ENCODE measurements at regions not wholly inside any gene's neighbourhood (a gene's known extent, or its start where the extent isn't known, plus 50 kb on each side); places are given as distances from the start of the nearest gene placed in this dataset.
A peak's percentile ranks its signal among the peaks of the same experiment; 100 is the strongest.

DNA sequence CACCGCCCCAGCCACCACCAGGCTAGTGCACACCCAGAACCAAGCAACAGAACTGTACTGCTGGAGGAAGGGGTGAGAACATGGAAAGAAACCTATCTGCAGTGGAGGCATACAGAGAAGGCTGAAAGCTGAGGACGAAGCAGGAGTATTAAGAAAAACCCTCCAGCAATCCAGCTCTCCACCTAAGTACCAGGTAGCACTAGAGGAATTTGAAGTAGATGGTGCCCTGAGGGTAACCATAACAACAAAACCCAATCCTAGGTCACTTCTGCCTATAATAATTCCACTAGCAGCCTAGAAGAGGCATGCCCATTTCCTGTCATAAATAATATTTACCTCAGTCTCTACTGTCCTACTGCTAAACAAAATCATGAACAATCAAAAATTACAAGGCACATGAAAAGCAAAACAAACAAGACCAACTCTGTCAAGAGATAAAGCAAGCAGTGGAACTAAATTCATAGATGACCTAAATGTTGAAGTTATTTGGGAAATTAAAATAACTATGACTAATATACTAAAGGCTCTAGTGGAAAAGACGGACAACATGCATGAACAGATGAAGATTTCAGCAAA, 51.1 kb downstream of the HYCC1 start:
- DNase-seq (ENCODE audit: low spot score) = no peak

DNA sequence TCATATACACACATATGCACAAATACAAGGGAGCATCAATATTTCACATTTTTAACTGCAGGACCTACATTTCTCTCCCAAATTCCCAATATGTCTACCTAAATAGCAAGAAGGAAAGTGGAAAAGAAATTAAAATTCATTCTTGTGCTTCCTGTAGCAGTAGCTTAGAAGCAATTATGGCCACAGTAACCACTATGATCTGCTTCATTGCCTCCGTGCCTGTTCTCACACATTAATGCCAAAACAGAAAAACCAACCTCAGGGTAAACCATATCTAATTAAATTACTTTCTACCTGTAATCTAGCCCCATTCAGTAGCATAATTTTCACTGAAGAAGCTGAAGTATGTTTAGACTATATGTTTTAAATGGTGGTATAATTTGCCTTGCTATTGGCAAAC, 55.2 kb downstream of the HYCC1 start:
- DNase-seq (ENCODE audit: low spot score) = no peak

DNA sequence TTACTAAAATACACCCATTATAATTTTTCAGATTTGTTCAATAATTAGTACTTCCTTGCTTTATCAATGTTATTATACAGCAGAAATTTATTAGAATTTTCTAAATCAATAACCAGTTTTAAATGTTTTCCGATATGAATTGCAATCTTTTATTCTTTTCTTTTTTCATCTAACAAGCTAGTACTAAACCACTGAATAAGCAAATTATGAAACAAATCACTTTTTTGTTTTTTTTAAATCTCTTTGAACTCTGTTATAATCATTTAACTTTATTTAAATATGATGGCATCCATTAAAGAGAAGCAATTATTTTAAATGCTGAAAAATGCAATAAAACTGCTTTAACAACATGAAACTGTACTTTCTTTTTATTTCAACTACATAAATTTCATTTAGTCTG, 59.7 kb downstream of the HYCC1 start:
- DNase-seq (ENCODE audit: low spot score) = no peak

DNA sequence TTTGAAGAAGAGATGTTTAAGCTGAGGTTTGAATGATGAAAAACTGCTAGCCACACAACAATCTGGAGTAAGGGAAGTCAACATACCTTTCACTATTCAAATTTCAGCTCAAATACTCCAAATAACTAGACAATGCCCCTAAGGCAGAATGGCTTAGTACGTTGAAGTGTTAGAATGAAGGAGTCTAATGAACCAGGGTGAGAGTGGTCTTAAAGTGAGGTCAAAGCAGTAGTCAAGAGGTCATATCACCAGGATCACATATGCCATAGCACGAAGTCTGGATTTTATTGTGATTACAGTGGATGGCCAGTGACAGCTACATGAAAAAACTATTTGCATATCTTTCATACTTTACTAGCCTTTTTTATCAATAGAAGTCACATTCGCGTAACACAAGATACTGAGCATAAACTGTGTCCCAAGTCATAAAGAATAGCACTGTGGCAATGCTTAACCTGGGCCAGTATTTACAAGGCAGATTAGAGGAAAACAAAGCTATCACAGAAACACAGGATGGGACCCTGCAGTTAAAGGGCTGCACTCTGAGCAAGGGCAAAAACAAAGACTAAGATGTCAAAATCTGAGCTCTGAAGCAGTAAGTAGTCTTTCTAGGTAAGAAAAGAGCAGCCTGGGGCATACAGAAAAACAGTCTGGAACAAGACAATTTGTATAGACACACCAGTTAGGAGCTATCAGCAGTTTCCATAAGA, 61.5 kb downstream of the HYCC1 start:
- no peak for DNase-seq (ENCODE audit: low spot score)

DNA sequence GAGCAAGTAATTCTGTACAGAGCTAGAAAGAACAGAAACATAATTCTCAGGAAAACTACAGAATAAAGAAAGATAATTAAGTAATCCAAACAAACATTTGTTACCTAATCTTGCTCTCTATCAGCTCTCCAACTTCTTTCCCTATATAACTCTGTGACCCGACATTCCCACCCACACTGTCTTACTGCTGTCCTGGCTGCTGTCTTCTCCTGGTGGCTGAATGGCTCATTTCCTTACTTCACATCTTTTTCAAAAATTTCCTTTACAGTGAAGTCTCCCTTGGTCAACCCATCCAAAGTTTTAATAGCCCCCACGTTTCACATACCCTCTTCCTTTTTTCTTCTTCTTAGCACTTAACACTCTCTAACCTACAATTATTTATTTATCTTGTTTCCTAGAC, 64.0 kb downstream of the HYCC1 start:
- no peak for DNase-seq (ENCODE audit: low spot score)

DNA sequence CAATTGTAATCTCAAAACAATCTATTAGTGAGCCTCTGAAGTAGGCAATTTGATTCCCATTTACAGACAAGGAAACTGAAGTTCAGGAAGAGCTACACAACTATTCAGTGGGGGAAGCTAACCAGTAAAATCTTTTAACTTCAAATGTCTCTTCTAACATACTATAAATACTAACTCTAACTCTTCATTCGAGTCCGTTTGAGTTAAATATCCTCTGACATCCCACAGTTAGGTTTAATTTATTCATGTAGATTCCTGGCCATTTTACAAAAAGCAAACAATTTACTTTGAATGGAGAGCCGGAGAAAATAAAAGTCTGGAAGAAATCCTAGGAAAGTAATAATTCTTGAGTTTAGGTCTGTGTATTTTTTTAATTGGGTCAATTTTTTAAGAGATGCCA, 64.7 kb downstream of the HYCC1 start:
- DNase-seq (ENCODE audit: low spot score) = no peak

DNA sequence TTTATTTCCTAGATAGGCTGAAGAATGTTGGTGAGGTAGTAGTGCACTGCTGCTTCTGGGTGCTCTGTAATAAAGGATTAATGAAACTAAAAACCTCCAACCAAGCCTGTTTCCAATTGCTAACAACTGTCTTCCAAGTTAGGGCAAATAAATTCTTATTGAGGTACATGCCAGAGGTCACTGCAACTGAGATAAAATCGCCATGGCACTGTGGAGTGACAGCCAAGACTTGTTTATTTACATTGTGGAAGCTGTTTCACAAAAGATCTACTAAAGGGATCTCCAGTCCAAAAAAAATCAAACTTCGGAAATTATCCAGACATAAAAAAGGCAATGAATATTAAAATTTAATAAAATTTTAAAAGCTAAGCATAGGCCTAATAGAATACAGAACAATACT, 65.2 kb downstream of the HYCC1 start:
- DNase-seq (ENCODE audit: low spot score) = no peak

DNA sequence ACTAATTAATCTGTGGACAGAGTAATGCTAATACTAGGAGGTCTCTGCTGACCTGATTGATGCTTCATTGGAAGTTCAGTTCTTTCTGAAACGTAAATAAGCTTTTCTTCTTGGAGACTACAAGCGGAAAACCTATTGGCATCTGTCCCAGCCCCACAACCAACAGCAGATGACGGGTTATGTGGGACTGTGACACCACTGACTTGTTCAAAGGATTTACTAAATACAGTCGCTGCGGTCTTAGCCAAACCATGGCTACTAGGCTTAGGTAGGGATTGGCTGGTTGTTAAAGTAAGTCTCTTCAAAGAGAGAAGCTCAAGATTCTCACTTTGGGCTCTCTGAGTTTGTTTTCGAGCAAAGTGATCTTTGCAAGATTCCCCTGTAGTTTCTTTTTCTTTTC, 68.3 kb downstream of the HYCC1 start:
- peak; percentile 7 for DNase-seq (ENCODE audit: low spot score)

DNA sequence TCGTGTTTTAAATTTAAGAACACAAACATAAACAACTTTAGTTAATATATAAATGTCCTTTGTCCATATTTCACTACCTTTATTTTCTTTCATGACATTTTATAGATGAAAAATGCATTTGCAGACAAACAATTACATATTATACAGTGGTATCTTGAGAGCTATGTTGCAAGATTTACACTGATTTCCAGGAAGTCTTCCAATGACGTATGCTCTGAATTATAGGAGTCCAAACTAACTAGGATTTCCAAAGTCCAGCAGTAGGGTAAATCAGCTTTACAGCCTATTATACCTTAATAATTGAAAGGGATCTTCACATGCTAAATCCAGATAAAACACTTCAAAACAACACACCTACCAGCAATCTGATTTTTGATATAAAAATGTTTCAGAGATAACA, 69.4 kb downstream of the HYCC1 start:
- DNase-seq (ENCODE audit: low spot score) = no peak

DNA sequence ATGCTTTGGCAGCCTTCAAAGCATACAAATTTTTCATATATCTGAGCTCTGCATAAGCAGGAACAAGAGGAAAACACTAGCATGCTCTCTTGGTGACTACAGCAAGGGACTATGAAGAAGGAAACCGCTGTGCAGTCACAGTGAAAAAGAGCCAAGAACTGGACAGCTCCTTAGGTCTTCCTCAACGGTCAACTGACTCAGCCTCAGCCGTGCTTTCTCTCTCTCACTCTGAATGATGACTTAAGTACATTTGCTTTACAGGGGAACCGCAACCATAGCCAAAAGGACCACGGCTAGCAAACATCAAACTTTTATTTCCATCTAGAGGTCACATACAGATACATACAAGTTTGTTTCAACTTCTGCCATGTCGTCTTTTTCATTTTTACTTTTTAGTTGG, 69.9 kb downstream of the HYCC1 start:
- DNase-seq (ENCODE audit: low spot score) = no peak

DNA sequence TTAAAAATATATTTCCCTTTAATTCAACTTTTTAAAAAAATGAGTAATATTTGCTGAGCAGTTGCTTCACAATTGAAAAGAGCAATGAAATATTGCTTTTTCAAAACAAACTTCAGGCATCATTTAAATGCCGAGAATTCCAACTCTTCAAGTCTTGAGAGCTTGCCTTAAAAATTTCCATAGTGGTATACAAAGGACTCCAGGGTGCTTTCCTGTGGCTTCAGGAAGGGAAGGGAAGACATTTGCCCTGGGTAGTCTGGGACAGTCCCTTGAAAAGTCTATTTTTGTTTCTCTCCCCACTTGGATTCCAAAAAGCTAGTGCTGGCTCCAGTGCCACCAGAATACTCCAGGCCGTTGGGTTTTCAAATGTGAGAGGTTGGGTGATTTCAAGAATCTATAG, 71.7 kb downstream of the HYCC1 start:
- DNase-seq (ENCODE audit: low spot score) = no peak

DNA sequence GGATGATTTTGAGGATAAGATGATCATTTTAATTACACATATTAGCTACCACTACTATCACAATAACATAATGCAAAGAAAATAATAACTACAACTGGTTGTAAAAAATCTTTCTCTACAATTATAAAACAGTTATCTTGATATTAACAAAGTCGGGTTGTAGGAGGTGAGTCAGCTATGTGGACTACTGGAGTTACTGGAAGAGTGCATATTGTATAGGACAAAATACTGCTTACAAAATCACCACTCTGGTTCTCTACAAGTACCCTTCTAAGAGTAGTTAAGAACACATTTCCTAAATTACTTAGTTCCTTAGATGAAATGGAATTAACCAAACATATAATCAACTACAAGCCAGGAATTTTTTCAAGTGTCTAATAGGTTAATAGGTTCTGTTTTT, 74.1 kb downstream of the HYCC1 start:
- no peak for DNase-seq (ENCODE audit: low spot score)

DNA sequence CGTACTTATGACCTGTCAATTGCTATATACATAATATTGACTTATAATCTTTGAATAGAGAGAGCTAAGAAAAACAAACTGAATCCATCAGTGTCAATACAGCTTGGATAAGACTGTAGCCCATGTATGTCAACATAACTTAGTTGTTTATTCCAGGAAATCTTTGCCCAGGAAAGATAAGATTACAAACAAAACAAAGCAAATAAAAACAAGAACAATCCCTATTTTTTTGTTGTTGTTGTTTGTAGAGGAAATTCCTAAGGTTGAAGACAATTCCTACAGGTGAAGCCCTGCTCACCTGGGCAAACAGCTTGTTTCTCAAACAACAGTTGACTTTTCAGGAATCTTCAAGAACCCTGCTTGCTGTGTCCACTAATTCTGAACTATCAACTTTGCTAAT, 76.0 kb downstream of the HYCC1 start:
- DNase-seq (ENCODE audit: low spot score) = no peak

DNA sequence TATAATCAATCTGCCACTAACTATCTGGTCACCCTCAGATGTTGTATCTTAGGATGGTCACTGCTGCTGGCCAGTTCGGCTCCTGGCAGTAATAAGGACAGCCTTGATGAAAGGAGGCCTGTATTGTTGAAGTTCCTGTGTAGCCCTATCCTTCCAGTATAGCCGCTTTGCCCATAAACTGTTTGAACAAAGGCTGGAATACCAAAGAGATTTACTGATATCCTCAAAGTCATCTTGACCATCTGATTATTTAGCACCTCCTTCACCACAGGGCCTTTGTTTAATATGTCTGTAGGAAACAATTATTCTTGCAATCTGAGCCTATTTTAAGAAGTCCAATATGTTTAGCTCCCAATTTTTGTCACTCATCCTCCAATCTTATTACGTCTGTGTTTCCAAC, 77.7 kb downstream of the HYCC1 start:
- DNase-seq (ENCODE audit: low spot score) = no peak

DNA sequence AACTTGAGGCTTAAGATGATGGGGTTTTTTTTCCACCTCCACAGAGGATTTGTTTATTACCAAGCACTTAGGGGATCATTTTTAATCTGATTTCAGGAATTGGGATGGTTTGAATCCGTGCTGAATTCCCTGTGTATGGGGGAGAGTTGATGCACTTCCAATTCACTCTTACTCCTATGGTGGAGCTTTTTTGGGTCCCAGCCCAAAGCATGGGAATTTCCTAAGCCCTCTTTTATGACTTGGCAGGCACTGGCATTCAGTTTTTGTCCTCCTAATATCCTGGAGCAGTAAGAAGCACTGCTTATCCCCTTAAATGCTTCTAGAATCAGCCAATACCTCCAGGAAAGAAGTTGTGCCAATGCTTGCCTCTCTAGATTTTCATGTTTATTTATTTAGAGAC, 78.7 kb downstream of the HYCC1 start:
- DNase-seq (ENCODE audit: low spot score) = no peak

DNA sequence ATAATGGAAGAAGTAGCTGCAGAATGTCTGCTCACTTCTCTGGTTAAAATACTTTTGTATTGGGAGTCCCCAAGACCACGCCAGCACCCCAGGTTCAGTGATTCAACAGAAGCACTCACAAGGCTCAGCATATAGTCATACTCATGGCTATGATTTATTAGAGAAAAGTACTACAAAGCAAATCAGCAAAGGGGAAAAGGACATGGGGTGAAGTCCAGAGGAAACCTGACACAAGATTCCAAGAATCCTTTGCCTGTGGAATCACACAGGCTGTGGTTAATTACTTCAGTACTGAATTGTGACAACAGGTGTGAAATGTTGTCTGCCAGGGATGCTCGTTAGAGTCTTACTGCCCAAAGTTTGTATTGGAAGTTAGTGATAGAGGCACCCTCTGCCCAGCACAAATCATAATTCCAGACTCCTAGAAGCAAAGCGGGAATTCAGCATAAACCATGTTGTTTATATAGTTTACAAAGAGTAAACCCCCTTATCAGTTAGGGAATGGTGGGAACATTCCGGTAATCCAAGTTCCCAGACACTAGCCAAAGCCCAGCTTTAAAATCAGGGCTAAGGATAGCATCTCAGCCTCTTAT, 79.4 kb downstream of the HYCC1 start:
- DNase-seq (ENCODE audit: low spot score) = no peak

DNA sequence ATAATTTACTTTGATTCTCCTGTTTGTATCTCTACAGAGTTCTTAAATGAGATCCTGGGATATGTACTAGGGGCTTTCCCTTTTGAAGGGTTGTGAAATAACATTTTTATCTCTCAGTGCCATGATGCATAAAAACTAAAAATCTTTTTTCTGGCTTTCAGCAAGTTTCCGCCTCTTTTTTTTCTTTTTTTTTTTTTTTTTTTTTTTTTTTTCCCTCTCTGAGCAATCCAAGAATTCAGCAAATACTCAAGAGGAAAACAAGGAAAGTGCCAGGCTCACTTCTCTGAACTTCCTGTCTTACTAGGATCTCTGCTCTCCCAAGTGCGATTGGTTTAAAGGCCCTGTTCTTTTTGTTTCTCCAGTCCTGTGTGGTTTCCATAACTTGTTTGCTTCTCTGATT, 79.9 kb downstream of the HYCC1 start:
- DNase-seq (ENCODE audit: low spot score) = no peak

DNA sequence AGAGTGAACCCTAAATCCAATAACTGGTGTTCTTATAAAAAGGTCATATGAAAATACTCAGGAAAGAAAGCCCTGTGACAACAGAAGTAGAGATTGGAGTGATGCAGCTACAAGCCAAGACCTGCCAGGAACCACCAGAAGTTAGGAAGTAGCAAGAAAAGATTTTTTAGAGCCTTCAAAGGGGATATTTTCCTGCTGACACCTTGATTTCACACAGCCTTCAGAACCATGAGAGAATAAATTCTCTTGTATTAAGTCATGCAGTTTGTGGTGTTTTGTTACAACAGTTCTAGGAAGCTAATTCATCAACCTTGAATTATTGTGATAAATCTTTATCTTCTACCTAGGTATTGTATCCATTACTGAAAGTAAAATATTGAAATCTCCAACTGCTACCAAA, 81.0 kb downstream of the HYCC1 start:
- DNase-seq (ENCODE audit: low spot score) = no peak

DNA sequence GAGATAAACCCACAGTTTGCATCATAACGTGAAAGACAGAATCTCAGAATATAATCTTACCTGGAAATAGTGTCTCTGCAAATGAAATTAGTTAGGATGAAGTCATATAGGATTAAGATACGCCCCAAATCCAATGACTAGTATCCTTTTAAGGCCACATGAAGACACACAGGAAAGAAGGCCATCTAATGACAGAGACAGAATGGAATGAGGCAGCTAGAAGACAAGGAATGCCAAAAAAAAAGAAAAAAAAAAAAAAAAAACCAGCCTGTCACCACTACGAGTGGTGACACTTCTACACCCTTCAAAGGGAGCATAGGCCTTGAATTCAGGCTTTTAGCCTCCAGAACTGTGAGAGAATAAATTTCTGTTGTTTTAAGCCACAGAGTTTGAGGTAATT, 82.9 kb downstream of the HYCC1 start:
- no peak for DNase-seq (ENCODE audit: low spot score)

DNA sequence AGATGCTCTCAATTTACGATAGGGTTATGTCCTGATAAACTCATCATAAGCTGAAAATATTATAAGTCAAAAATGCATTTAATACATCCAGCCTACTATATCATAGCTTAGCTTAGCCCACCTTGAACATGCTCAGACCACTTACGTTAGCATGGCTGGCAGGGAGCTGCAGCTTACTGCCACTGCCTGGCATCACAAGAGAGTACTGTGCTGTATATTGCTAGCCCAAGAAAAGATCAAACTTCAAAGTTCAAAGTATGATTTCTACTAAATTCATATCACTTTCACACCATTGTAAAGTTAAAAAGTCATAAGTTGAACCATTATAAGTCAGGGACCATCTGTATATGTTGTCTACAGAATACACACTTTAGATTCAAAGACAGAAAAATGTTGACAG, 91.6 kb downstream of the HYCC1 start:
- DNase-seq (ENCODE audit: low spot score) = no peak

DNA sequence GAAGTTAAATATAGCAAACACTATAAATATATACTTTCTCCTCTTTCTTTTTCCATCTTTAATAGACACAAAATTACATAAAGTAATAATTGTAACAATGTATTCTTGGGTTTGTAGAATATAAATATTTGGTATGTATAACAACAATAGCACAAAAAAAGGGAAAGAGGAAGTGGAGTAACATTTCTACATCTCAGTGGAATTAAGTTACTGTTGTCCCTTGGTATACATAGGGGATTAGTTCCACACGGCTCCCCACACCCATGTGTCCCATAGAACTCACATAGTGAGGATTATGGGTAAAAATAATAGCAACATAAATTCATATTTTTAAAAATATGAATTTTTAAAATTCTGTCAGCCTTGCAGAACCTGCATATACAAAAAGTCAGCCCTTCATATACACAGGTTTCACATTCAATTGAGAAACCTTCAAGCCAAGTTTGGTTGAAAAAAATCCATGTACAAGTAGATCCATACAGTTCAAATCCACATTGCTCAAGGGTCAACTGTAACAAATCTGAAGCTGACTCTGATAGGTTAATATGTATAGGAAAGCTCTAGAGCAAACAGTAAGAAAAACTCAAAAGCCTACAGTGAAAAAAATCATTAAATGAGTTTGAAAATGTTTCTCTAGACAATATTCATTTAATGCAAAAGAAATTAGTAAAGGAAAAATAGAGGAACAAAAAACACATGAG, 92.4 kb downstream of the HYCC1 start:
- no peak for DNase-seq (ENCODE audit: low spot score)

DNA sequence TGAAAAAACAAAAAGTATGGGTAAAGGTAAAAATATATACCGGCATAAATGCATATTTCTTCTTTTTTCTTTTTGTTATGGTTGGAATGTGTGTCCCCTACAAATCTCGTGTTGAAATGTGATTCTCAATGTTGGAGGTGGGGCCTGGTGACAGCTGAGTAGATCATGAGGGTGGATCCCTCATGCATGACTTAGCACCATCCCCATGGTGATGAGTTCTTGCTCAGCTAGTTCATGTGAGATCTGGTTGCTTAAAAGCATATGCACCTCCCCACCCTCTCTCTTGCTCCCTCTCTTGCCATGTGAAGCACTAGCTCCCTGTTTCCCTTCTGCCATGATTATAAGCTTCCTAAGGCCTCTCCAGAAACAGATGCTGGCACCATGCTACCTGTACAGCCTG, 93.3 kb downstream of the HYCC1 start:
- no peak for DNase-seq (ENCODE audit: low spot score)

DNA sequence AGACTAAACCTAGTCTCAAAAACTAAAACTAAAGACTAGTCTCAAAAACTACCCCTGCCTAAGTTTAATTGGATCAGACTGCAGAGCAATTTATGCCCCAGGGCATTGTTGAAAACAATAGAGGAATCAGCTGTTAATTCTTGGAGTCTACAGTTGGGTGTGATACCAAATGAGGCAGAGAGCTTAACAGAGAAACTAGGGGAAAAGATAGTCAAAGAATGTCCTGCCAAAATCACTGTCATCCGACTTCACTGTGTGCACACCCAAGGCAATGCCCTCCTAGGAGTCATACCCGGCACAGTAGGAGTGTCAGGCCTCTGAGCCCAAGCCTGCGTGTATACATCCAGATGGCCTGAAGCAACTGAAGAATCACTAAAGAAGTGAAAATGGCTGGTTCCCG, 90.5 kb upstream of the TOMM7 start:
- DNase-seq (ENCODE audit: low spot score) = no peak

Data from putamen (tissue), 1 donor.